ENCODE measurements at regions not wholly inside any gene's neighbourhood (a gene's known extent, or its start where the extent isn't known, plus 50 kb on each side); places are given as distances from the start of the nearest gene placed in this dataset.

- DNase-seq: no peak
Observed at GRCh38 chr12:75974323-75975187, 57.0 kb downstream of the PHLDA1 start.

GRCh38 chr12:75971253-75971652 lies 60.3 kb downstream of the PHLDA1 start:
- DNase-seq: no peak

GRCh38 chr12:75970310-75970709 lies 61.3 kb downstream of the PHLDA1 start:
- no peak for DNase-seq

- no peak for DNase-seq
Observed at GRCh38 chr12:75969768-75970167, 61.8 kb downstream of the PHLDA1 start.

GRCh38 chr12:75965661-75966060 lies 65.9 kb downstream of the PHLDA1 start:
- no peak for DNase-seq

- no peak for DNase-seq
Observed at GRCh38 chr12:75964150-75964549, 67.4 kb downstream of the PHLDA1 start.

GRCh38 chr12:75961878-75962277 lies 69.7 kb downstream of the PHLDA1 start:
- no peak for DNase-seq

GRCh38 chr12:75960954-75961661 lies 70.5 kb downstream of the PHLDA1 start:
- DNase-seq: no peak

GRCh38 chr12:75960086-75960910 lies 71.3 kb downstream of the PHLDA1 start:
- no peak for DNase-seq

GRCh38 chr12:75959506-75959905 lies 72.1 kb downstream of the PHLDA1 start:
- no peak for DNase-seq

GRCh38 chr12:75959060-75959459 lies 72.5 kb downstream of the PHLDA1 start:
- no peak for DNase-seq

GRCh38 chr12:75955251-75955650 lies 76.3 kb downstream of the PHLDA1 start:
- no peak for DNase-seq

GRCh38 chr12:75954749-75955148 lies 76.8 kb downstream of the PHLDA1 start:
- no peak for DNase-seq

- no peak for DNase-seq
Observed at GRCh38 chr12:75954041-75954440, 77.5 kb downstream of the PHLDA1 start.

GRCh38 chr12:75953312-75953906 lies 78.2 kb downstream of the PHLDA1 start:
- DNase-seq: peak; percentile 51

- no peak for DNase-seq
Observed at GRCh38 chr12:75951399-75952278, 79.9 kb downstream of the PHLDA1 start.

GRCh38 chr12:75947156-75947723 lies 84.3 kb downstream of the PHLDA1 start:
- DNase-seq: no peak

GRCh38 chr12:75945581-75945980 lies 86.0 kb downstream of the PHLDA1 start:
- DNase-seq: no peak

GRCh38 chr12:75944905-75945432 lies 86.6 kb downstream of the PHLDA1 start:
- DNase-seq: no peak

GRCh38 chr12:75944097-75944904 lies 87.3 kb downstream of the PHLDA1 start:
- DNase-seq: no peak
